Endodermal cell (in vitro differentiated cells): ENCODE measurements at regions not wholly inside any gene's neighbourhood (a gene's known extent, or its start where the extent isn't known, plus 50 kb on each side); places are given as distances from the start of the nearest gene placed in this dataset.

Experiments used
- DNase-seq: peaks from one replicate; pipeline ENCODE4 v3.0.0-alpha.2; 2017
- H3K27ac ChIP-seq: 2 replicates; pipeline ENCODE4 v1.5.1; 2013; ENCODE audit warnings: mild to moderate bottlenecking, low read depth, low read length, moderate library complexity
- H3K27me3 ChIP-seq: 2 replicates; pipeline ENCODE4 v1.6.1; 2013; ENCODE audit warnings: mild to moderate bottlenecking, low read length, moderate library complexity; ENCODE audit not compliant: insufficient read depth, control insufficient read depth, poor library complexity, severe bottlenecking
- H3K36me3 ChIP-seq: 2 replicates; pipeline ENCODE4 v1.7.0; 2013; ENCODE audit warnings: mild to moderate bottlenecking, low read length, moderate library complexity; ENCODE audit not compliant: control insufficient read depth, insufficient read depth
- H3K4me1 ChIP-seq: one replicate; pipeline ENCODE4 v1.7.0; 2013; ENCODE audit warnings: low read length; ENCODE audit not compliant: control insufficient read depth, insufficient read depth
- H3K4me3 ChIP-seq: 2 replicates; pipeline ENCODE4 v1.5.1; 2013; ENCODE audit warnings: mild to moderate bottlenecking, low read length, moderate library complexity
- H3K9ac ChIP-seq: 2 replicates; pipeline ENCODE4 v1.6.1; 2013; ENCODE audit warnings: mild to moderate bottlenecking, low read length, moderate library complexity; ENCODE audit not compliant: poor library complexity, severe bottlenecking; ENCODE audit errors: extremely low read depth
- H3K9me3 ChIP-seq: 2 replicates; pipeline ENCODE4 v1.6.1; 2013; ENCODE audit warnings: mild to moderate bottlenecking, low read length, moderate library complexity; ENCODE audit not compliant: control insufficient read depth
- H3K27ac Mint-ChIP-seq: 2 replicates; pipeline ENCODE4 v1.8.0; 2020; ENCODE audit warnings: mixed read lengths
- H3K27me3 Mint-ChIP-seq: 2 replicates; pipeline ENCODE4 v1.8.0; 2021; ENCODE audit warnings: mild to moderate bottlenecking, mixed read lengths; ENCODE audit not compliant: insufficient read depth
- H3K36me3 Mint-ChIP-seq: 2 replicates; pipeline ENCODE4 v1.8.0; 2020; ENCODE audit warnings: low read depth, mixed read lengths
- H3K4me1 Mint-ChIP-seq: 2 replicates; pipeline ENCODE4 v1.8.0; 2020; ENCODE audit warnings: mixed read lengths
- H3K4me3 Mint-ChIP-seq: 2 replicates; pipeline ENCODE4 v1.8.0; 2020; ENCODE audit warnings: mild to moderate bottlenecking, moderate library complexity, mixed read lengths
- H3K9me3 Mint-ChIP-seq: 2 replicates; pipeline ENCODE4 v1.8.0; 2020; ENCODE audit warnings: mild to moderate bottlenecking, mixed read lengths
- CTCF ChIP-seq: fragments of 200-600 bp; sonication (generic); conservative IDR thresholded peaks from 2 replicates; pipeline ENCODE4 v1.5.0; 2021; ENCODE audit warnings: antibody characterized with exemption, mild to moderate bottlenecking
- WGBS, 2 experiments: methylation state at CpG; one replicate each; pipeline versions ENCODE4 v1.1.5 to v1.1.7; 2013; ENCODE audit warnings: missing lambda C conversion rate in 2 of 2, mixed read lengths in 1 of 2; ENCODE audit not compliant: insufficient coverage in 1 of 2, insufficient read length in 1 of 2; 5-methylcytosine and 5-hydroxymethylcytosine counted together

- H3K36me3 Mint-ChIP-seq: no peaks in the 10 kb centered on the region
- H3K4me3 Mint-ChIP-seq: no peak overlapping the region
- no peak for TF ChIP-seq CTCF
- no peaks in the 10 kb centered on the region for H3K9me3 ChIP-seq
- no peak overlapping the region for H3K4me3 ChIP-seq
- no peak for DNase-seq
- no peaks in the 10 kb centered on the region for H3K27me3 Mint-ChIP-seq
- no peak overlapping the region for H3K9ac ChIP-seq
- H3K27ac ChIP-seq: no peak overlapping the region
- H3K27me3 ChIP-seq: no peaks in the 10 kb centered on the region
- no peaks in the 10 kb centered on the region for H3K4me1 ChIP-seq
- no peaks in the 10 kb centered on the region for H3K9me3 Mint-ChIP-seq
- no peak overlapping the region for H3K27ac Mint-ChIP-seq
- H3K36me3 ChIP-seq: no peaks in the 10 kb centered on the region
- no peaks in the 10 kb centered on the region for H3K4me1 Mint-ChIP-seq
Measured at GRCh38 chr13:64765636-64766035, 2464.5 kb downstream of the PCDH9 start.

DNA sequence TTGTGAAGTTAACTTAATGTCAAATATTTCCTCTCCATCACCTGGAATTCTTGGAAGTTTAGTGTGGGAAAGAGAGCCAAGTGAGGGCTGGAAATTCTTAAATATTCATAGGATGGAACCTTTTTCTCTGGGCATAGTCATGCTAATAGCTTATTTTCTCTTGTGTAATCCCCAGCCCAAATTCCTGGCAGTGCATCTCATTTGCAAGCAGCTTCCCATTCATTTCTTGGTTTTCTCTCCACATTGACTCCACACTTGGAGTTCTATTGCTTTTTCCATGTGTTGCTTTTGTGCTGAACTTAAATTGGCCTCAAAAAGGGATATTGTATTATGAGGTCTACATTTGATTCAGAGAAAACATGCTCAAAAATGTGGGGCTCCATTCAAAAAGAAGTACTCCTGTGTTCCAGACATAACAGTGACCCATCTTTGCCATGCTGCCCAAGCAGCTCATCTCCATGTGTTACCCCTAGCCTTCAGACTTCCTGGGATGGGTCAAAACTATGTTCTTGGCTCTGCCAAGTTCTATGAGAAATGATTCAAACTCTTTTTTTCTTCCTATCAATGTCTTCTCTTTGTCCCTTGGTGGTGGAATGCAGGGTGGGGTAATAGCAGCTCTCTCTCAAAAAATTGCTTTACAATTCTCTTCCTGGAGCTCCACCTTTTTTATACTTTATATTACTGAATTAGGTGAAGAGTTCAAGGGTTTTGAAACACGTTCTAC lies 2471.5 kb downstream of the PCDH9 start:
- Histone ChIP-seq H3K27ac (peak overlapping the region; percentile 9), H3K4me1 (no peaks in the 10 kb centered on the region), H3K4me3 (no peak overlapping the region), H3K9ac (no peak overlapping the region), H3K9me3 (no peaks in the 10 kb centered on the region), H3K27me3 (no peaks in the 10 kb centered on the region), H3K36me3 (no peaks in the 10 kb centered on the region)
- no CpG with 5 or more reads among the region's 1 CpG for WGBS, 2 experiments
- H3K36me3 Mint-ChIP-seq: no peaks in the 10 kb centered on the region
- H3K4me1 Mint-ChIP-seq: no peaks in the 10 kb centered on the region
- DNase-seq: peak; percentile 43
- no peaks in the 10 kb centered on the region for H3K27me3 Mint-ChIP-seq
- H3K27ac Mint-ChIP-seq: no peak overlapping the region
- no peak for TF ChIP-seq CTCF
- H3K4me3 Mint-ChIP-seq: no peak overlapping the region
- no peaks in the 10 kb centered on the region for H3K9me3 Mint-ChIP-seq

DNA sequence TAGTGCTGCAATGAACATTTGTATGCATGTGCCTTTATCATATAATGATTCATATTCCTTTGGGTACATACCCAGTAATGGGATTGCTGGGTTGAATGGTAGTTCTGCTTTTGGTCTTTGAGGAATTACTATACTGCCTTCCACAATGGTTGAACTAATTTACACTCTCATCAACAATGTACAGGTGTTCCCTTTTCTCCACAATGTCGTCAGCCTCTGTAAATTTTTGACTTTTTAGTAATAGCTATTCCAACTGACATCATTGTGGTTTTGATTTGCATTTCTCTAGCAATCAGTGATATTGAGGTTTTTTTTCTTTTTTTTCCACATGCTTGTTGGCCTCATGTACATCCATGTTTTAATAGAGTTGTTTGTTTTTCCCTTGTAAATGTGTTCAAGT lies 2473.5 kb downstream of the PCDH9 start:
- no peaks in the 10 kb centered on the region for H3K36me3 Mint-ChIP-seq
- WGBS, 2 experiments: 100% methylated on average over 1 of the region's 1 CpG; no CpG with 5 or more reads in 1 of the 2 experiments
- Histone ChIP-seq H3K27ac (no peak overlapping the region), H3K9me3 (no peaks in the 10 kb centered on the region), H3K9ac (no peak overlapping the region), H3K4me1 (no peaks in the 10 kb centered on the region), H3K36me3 (no peaks in the 10 kb centered on the region), H3K4me3 (no peak overlapping the region), H3K27me3 (no peaks in the 10 kb centered on the region)
- no peak overlapping the region for H3K27ac Mint-ChIP-seq
- no peak overlapping the region for H3K4me3 Mint-ChIP-seq
- H3K4me1 Mint-ChIP-seq: no peaks in the 10 kb centered on the region
- no peaks in the 10 kb centered on the region for H3K27me3 Mint-ChIP-seq
- no peak for DNase-seq
- no peak for TF ChIP-seq CTCF
- H3K9me3 Mint-ChIP-seq: no peaks in the 10 kb centered on the region
